ENCODE measurements at regions not wholly inside any gene's neighbourhood (a gene's known extent, or its start where the extent isn't known, plus 50 kb on each side); places are given as distances from the start of the nearest gene placed in this dataset.
A peak's percentile ranks its signal among the peaks of the same experiment; 100 is the strongest.

- H3K4me3 ChIP-seq (ENCODE audit: low read length in 2 of 2): no peak overlapping the region
- intact Hi-C loops (cut with micrococcal nuclease): no loop called here
- ChIA-PET CTCF (ENCODE audit: partially characterized antibody) (interaction anchor here (0.7 kb wide), 1 partner anchor 222 kb away, joined by 3 read pairs; no protein-coding TSS in a partner anchor), POLR2A (ENCODE audit: partially characterized antibody) (no interaction called here)
- Mint-ChIP-seq H3K4me1 (no peaks in the 10 kb centered on the region), H3K27ac (no peak overlapping the region), H3K4me3 (no peak overlapping the region), H3K27me3 (peaks cover 4 to 6% of the 10 kb centered on the region in 2 donors), H3K36me3 (no peaks in the 10 kb centered on the region), H3K9me3 (peaks cover 0 to 14% (median 4%) of the 10 kb centered on the region in 8 donors)
- no peaks in the 10 kb centered on the region for H3K27me3 ChIP-seq (ENCODE audit: insufficient read depth, low read length)
- H3K36me3 ChIP-seq (ENCODE audit: insufficient read depth, low read length): no peaks in the 10 kb centered on the region
- no peaks in the 10 kb centered on the region for H3K4me1 ChIP-seq (ENCODE audit: insufficient read depth, low read length)
- no peaks in the 10 kb centered on the region for H3K9me3 ChIP-seq (ENCODE audit: control insufficient read depth in 1 of 2, low read length in 2 of 2)
- no peak overlapping the region for H3K27ac ChIP-seq (ENCODE audit: low read depth, low read length)
- no peak for DNase-seq
Measured at GRCh38 chr5:6236170-6236793, 142.1 kb downstream of the MED10 start.

- H3K4me1 ChIP-seq (ENCODE audit: insufficient read depth, low read length): no peaks in the 10 kb centered on the region
- H3K36me3 ChIP-seq (ENCODE audit: insufficient read depth, low read length): no peaks in the 10 kb centered on the region
- CTCF ChIA-PET (ENCODE audit: partially characterized antibody): interaction anchor here (0.7 kb wide), 1 partner anchor 223 kb away, joined by 3 read pairs; no protein-coding TSS in a partner anchor
- DNase-seq: no peak
- peaks cover 4% of the 10 kb centered on the region in 2 donors for H3K27me3 Mint-ChIP-seq
- H3K9me3 Mint-ChIP-seq: peaks cover 0 to 12% (median 4%) of the 10 kb centered on the region in 8 donors
- no peak overlapping the region for H3K27ac Mint-ChIP-seq
- POLR2A ChIA-PET (ENCODE audit: partially characterized antibody): no interaction called here
- no peak overlapping the region for H3K27ac ChIP-seq (ENCODE audit: low read depth, low read length)
- no peak overlapping the region for H3K4me3 Mint-ChIP-seq
- H3K4me3 ChIP-seq (ENCODE audit: low read length in 2 of 2): no peak overlapping the region
- no peaks in the 10 kb centered on the region for H3K4me1 Mint-ChIP-seq
- no peaks in the 10 kb centered on the region for H3K36me3 Mint-ChIP-seq
- intact Hi-C loops (cut with micrococcal nuclease): no loop called here
- no peaks in the 10 kb centered on the region for H3K9me3 ChIP-seq (ENCODE audit: control insufficient read depth in 1 of 2, low read length in 2 of 2)
- H3K27me3 ChIP-seq (ENCODE audit: insufficient read depth, low read length): no peaks in the 10 kb centered on the region
Measured at GRCh38 chr5:6235726-6236125, 142.6 kb downstream of the MED10 start.

DNA sequence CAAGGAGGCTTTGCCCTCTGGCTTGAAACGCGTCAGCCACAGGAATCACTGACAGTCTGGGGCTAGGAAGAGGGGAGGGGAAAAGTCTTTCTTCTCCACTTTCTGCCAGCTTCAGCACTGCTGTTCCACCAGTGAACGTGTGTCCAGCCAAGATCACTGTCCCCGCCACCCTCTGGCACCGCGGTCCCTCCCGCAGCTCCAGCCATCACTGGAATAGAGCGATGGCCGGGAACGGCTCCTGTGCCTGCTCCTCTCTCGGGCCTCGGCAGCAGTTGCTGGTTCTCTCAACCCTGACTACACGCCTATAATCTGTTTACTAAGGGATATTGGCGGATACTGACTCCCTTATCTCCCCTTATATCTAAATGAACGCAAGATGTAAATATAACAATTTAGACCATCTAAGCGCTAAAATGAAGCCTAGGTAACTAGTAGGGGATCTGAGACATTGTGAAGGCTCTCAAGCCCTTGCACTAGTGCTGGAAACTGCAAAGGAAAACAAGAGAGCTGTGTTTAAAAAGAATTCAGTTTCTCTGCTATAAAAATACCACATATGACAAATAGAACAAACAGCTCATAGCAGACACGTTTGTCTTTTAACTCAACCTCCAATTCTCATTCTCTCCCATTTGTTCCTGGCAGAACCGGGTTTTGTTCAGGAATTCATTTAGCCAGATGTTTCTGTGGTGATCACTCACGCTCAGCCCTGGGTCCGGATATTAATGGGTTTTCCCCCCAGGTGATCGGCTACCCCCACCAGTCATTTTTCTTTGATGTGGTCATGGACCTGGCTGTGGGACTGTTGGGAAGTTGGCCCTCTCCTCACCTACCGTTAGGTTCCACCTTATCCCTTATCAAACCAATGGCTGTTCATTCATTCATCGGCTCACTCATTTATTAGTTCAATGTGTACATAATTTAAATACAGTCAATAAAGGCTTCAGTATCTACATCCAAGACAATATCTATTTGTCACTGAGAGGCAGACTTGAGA is 149.8 kb downstream of the MED10 start:
- Histone ChIP-seq H3K9me3 (ENCODE audit: control insufficient read depth in 1 of 2, low read length in 2 of 2) (no peaks in the 10 kb centered on the region), H3K4me3 (ENCODE audit: low read length in 2 of 2) (no peak overlapping the region), H3K36me3 (ENCODE audit: insufficient read depth, low read length) (no peaks in the 10 kb centered on the region), H3K27ac (ENCODE audit: low read depth, low read length) (no peak overlapping the region), H3K4me1 (ENCODE audit: insufficient read depth, low read length) (no peaks in the 10 kb centered on the region), H3K27me3 (ENCODE audit: insufficient read depth, low read length) (no peaks in the 10 kb centered on the region)
- Mint-ChIP-seq H3K9me3 (no peaks in the 10 kb centered on the region), H3K4me1 (no peaks in the 10 kb centered on the region), H3K27ac (no peak overlapping the region), H3K36me3 (no peaks in the 10 kb centered on the region), H3K4me3 (no peak overlapping the region), H3K27me3 (peaks cover 3% of the 10 kb centered on the region in 2 donors)
- ChIA-PET POLR2A (ENCODE audit: partially characterized antibody) (no interaction called here), CTCF (ENCODE audit: partially characterized antibody) (no interaction called here)
- intact Hi-C loops (cut with micrococcal nuclease): no loop called here
- no peak for DNase-seq

DNA sequence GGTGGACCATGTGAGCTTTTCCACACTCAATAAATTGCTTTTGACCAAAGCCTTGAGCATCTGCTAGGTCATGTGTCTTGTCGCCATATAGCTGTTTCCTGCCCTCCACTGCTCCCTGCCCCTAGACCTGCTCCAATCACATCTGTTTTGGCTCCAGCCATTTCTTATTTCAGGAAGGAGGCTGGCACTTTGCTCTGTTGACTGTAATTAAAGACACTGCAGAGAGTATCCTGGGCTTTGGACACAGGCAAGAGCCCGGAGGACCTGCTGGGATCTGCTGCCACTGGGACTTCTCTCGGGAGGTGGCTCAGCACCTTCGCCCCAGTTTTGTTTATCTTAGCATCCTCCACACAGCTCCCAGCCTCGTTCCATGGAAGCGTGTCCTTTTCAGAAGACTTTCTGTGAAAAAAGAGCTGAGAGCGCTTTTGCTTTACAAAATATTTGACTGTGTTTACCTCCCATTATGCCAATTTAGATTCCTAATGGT is 153.2 kb downstream of the MED10 start:
- H3K27ac ChIP-seq (ENCODE audit: low read depth, low read length): no peak overlapping the region

DNA sequence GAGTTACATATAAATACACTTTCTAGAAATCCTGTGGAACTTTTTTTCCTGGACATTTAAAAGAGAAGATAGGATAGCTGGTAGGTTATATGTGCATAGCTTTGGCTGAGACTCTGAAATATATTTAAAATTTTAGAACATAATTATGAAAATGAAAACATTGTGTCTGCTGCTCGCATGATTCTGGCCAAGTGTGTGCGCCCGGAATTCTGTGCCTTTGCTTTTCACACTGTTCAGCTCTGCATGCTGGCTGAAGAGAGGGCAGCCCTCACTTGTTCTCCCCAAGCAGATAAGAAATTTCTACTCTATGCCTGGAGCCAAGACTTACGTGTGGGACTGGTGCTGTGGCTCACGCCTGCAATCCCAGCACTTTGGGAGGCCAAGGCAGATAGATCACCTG is 153.9 kb downstream of the MED10 start:
- Mint-ChIP-seq H3K4me1 (no peaks in the 10 kb centered on the region), H3K9me3 (peaks cover 0 to 2% (median 0%) of the 10 kb centered on the region in 8 donors), H3K27me3 (peaks cover 0 to 2% of the 10 kb centered on the region in 2 donors), H3K27ac (no peak overlapping the region), H3K4me3 (no peak overlapping the region), H3K36me3 (no peaks in the 10 kb centered on the region)
- Histone ChIP-seq H3K27me3 (ENCODE audit: insufficient read depth, low read length) (no peaks in the 10 kb centered on the region), H3K4me3 (ENCODE audit: low read length in 2 of 2) (no peak overlapping the region), H3K9me3 (ENCODE audit: control insufficient read depth in 1 of 2, low read length in 2 of 2) (no peaks in the 10 kb centered on the region), H3K36me3 (ENCODE audit: insufficient read depth, low read length) (no peaks in the 10 kb centered on the region), H3K27ac (ENCODE audit: low read depth, low read length) (no peak overlapping the region), H3K4me1 (ENCODE audit: insufficient read depth, low read length) (no peaks in the 10 kb centered on the region)
- POLR2A ChIA-PET (ENCODE audit: partially characterized antibody): no interaction called here
- intact Hi-C loops (cut with micrococcal nuclease): no loop called here
- no peak for DNase-seq
- CTCF ChIA-PET (ENCODE audit: partially characterized antibody): no interaction called here

More for the DNA sequence above, 153.2 kb downstream of the MED10 start:
- H3K27ac Mint-ChIP-seq: no peak overlapping the region
- H3K27me3 ChIP-seq (ENCODE audit: insufficient read depth, low read length): no peaks in the 10 kb centered on the region
- peaks cover 0 to 1% of the 10 kb centered on the region in 2 donors for H3K27me3 Mint-ChIP-seq
- CTCF ChIA-PET (ENCODE audit: partially characterized antibody): no interaction called here
- intact Hi-C loops (cut with micrococcal nuclease): no loop called here
- no peaks in the 10 kb centered on the region for H3K4me1 ChIP-seq (ENCODE audit: insufficient read depth, low read length)
- H3K9me3 Mint-ChIP-seq: peaks cover 0 to 2% (median 0%) of the 10 kb centered on the region in 8 donors
- no peaks in the 10 kb centered on the region for H3K36me3 ChIP-seq (ENCODE audit: insufficient read depth, low read length)
- POLR2A ChIA-PET (ENCODE audit: partially characterized antibody): no interaction called here
- H3K4me3 ChIP-seq (ENCODE audit: low read length in 2 of 2): no peak overlapping the region
- H3K9me3 ChIP-seq (ENCODE audit: control insufficient read depth in 1 of 2, low read length in 2 of 2): no peaks in the 10 kb centered on the region
- H3K36me3 Mint-ChIP-seq: no peaks in the 10 kb centered on the region
- no peak overlapping the region for H3K4me3 Mint-ChIP-seq
- no peaks in the 10 kb centered on the region for H3K4me1 Mint-ChIP-seq
- DNase-seq: no peak

- H3K27me3 Mint-ChIP-seq: peaks cover 2 to 3% of the 10 kb centered on the region in 2 donors
- H3K27ac Mint-ChIP-seq: peak overlapping the region in 1 of 7 donors; percentile 36
- H3K36me3 ChIP-seq (ENCODE audit: insufficient read depth, low read length): no peaks in the 10 kb centered on the region
- H3K27me3 ChIP-seq (ENCODE audit: insufficient read depth, low read length): no peaks in the 10 kb centered on the region
- no peaks in the 10 kb centered on the region for H3K4me1 Mint-ChIP-seq
- H3K4me3 ChIP-seq (ENCODE audit: low read length in 2 of 2): no peak overlapping the region
- no peak overlapping the region for H3K27ac ChIP-seq (ENCODE audit: low read depth, low read length)
- H3K4me3 Mint-ChIP-seq: no peak overlapping the region
- H3K9me3 Mint-ChIP-seq: peaks cover 0 to 2% (median 0%) of the 10 kb centered on the region in 8 donors
- no peaks in the 10 kb centered on the region for H3K9me3 ChIP-seq (ENCODE audit: control insufficient read depth in 1 of 2, low read length in 2 of 2)
- no peak for DNase-seq
- POLR2A ChIA-PET (ENCODE audit: partially characterized antibody): no interaction called here
- no peaks in the 10 kb centered on the region for H3K4me1 ChIP-seq (ENCODE audit: insufficient read depth, low read length)
- CTCF ChIA-PET (ENCODE audit: partially characterized antibody): no interaction called here
- H3K36me3 Mint-ChIP-seq: no peaks in the 10 kb centered on the region
- intact Hi-C loops (cut with micrococcal nuclease): no loop called here
Measured at GRCh38 chr5:6222899-6223298, 155.4 kb downstream of the MED10 start.

DNA sequence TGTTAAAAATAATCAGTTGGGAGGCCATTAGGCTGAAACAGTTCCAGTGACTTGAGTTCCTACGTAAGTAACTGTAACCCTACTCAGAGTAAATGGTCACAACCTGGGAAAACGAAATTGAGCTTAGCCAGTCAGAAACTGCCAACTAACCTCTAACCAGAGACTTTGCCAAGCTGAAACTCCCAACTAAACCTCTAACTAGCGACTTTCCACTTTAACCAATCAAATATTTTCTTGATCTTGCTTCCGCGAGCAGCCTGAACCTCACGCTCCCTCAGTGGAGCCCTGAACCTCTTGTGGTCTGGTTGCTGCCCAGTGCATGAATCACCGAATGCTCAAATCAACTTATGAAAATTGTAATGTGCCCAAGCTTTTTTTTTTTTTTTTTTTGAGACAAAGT is 156.2 kb downstream of the MED10 start:
- Histone ChIP-seq H3K36me3 (ENCODE audit: insufficient read depth, low read length) (no peaks in the 10 kb centered on the region), H3K4me3 (ENCODE audit: low read length in 2 of 2) (no peak overlapping the region), H3K9me3 (ENCODE audit: control insufficient read depth in 1 of 2, low read length in 2 of 2) (no peaks in the 10 kb centered on the region), H3K27ac (ENCODE audit: low read depth, low read length) (no peak overlapping the region), H3K4me1 (ENCODE audit: insufficient read depth, low read length) (no peaks in the 10 kb centered on the region), H3K27me3 (ENCODE audit: insufficient read depth, low read length) (no peaks in the 10 kb centered on the region)
- ChIA-PET CTCF (ENCODE audit: partially characterized antibody) (no interaction called here), POLR2A (ENCODE audit: partially characterized antibody) (no interaction called here)
- Mint-ChIP-seq H3K27me3 (peaks cover 2% of the 10 kb centered on the region in 2 donors), H3K4me1 (no peaks in the 10 kb centered on the region), H3K9me3 (peaks cover 0 to 2% (median 0%) of the 10 kb centered on the region in 8 donors), H3K36me3 (no peaks in the 10 kb centered on the region), H3K4me3 (no peak overlapping the region), H3K27ac (no peak overlapping the region)
- intact Hi-C loops (cut with micrococcal nuclease): no loop called here
- no peak for DNase-seq

All from CD4-positive, alpha-beta memory T cell (primary cell).